ENCODE measurements at regions not wholly inside any gene's neighbourhood (a gene's known extent, or its start where the extent isn't known, plus 50 kb on each side); places are given as distances from the start of the nearest gene placed in this dataset.

GRCh38 chr5:38775218-38775840, 70.5 kb upstream of the OSMR start:
- TF ChIP-seq, protein P1, sequence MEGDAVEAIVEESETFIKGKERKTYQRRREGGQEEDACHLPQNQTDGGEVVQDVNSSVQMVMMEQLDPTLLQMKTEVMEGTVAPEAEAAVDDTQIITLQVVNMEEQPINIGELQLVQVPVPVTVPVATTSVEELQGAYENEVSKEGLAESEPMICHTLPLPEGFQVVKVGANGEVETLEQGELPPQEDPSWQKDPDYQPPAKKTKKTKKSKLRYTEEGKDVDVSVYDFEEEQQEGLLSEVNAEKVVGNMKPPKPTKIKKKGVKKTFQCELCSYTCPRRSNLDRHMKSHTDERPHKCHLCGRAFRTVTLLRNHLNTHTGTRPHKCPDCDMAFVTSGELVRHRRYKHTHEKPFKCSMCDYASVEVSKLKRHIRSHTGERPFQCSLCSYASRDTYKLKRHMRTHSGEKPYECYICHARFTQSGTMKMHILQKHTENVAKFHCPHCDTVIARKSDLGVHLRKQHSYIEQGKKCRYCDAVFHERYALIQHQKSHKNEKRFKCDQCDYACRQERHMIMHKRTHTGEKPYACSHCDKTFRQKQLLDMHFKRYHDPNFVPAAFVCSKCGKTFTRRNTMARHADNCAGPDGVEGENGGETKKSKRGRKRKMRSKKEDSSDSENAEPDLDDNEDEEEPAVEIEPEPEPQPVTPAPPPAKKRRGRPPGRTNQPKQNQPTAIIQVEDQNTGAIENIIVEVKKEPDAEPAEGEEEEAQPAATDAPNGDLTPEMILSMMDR (IDR thresholded peaks at IDR 0.05; ENCODE audit: low read depth, low read length) = no peak
- DNase-seq (ENCODE audit: low read depth in 2 of 2) = no peak
- H3K4me3 ChIP-seq (replicated peaks in 1 of 2; ENCODE audit: low read depth in 2 of 2, low read length in 2 of 2) = no peak overlapping the region

GRCh38 chr5:38776149-38776896, 69.5 kb upstream of the OSMR start:
- no peak overlapping the region for H3K4me3 ChIP-seq (replicated peaks in 1 of 2; ENCODE audit: low read depth in 2 of 2, low read length in 2 of 2)
- DNase-seq (ENCODE audit: low read depth in 2 of 2) = peak in 1 of 2 donors; percentile 60
- TF ChIP-seq, protein P1 (IDR thresholded peaks at IDR 0.05; ENCODE audit: low read depth, low read length) = no peak

- no peak for DNase-seq (ENCODE audit: low read depth in 2 of 2)
- TF ChIP-seq, protein P1 (IDR thresholded peaks at IDR 0.05; ENCODE audit: low read depth, low read length) = no peak
- no peak overlapping the region for H3K4me3 ChIP-seq (replicated peaks in 1 of 2; ENCODE audit: low read depth in 2 of 2, low read length in 2 of 2)
Observed at GRCh38 chr5:38777111-38777510, 68.7 kb upstream of the OSMR start.

- H3K4me3 ChIP-seq (replicated peaks in 1 of 2; ENCODE audit: low read depth in 2 of 2, low read length in 2 of 2) = no peak overlapping the region
- no peak for DNase-seq (ENCODE audit: low read depth in 2 of 2)
Observed at GRCh38 chr5:38780316-38780715, 65.5 kb upstream of the OSMR start.

DNA sequence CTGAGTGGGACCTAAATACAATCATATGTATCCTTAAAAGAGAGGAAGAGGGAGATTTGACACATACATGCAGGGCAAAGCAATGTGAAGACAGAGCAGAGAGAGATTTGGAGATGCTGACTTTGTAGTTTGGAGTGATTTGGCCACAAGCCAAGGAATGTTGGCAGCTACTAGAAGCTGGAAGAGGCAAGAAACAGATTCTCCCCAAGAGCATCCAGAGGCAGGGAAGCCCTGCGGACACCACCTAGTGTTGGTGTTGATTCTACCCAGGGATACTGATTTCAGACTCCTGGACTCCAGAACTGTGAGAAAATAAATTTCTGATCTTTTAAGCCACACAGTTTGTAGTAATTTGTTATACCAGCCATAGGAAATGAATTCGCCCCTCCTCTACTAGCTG, 64.9 kb upstream of the OSMR start:
- TF ChIP-seq, protein P1 (IDR thresholded peaks at IDR 0.05; ENCODE audit: low read depth, low read length) = peak; percentile 59
- DNase-seq (ENCODE audit: low read depth in 2 of 2) = peak; percentile 89 to 95
- H3K4me3 ChIP-seq (replicated peaks in 1 of 2; ENCODE audit: low read depth in 2 of 2, low read length in 2 of 2) = no peak overlapping the region

More at GRCh38 chr5:38780316-38780715, 65.5 kb upstream of the OSMR start:
- TF ChIP-seq, protein P1 (IDR thresholded peaks at IDR 0.05; ENCODE audit: low read depth, low read length) = no peak

DNA sequence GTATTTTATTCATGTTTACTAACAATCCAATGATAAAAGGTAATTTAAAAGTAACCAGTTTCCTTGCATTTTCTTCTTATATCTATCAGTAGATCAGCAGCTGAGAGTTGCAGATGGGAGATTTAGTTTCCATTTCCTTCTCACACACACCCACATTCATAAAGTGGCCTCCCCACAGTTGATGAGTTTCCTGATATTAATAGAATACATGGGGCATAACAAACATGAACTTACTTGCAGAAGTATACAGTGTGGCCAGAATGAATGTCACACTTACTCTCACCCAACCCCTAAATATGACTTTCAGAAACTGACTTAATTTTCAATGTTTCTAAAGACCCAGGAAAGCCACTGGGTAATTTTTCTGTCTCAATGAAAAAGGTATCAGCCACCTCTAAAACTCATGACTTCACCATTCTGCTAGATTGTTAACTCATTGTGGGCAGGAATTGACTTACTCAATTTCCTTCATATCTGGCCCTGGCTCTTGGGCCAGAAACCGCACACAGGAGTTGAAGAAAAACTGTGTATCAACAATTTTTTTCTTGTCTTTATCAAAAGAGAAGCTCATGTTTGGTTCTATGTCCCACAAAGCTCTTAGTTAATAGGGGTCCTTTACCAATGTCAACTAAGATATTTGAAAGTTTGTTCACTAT, 63.5 kb upstream of the OSMR start:
- no peak overlapping the region for H3K4me3 ChIP-seq (replicated peaks in 1 of 2; ENCODE audit: low read depth in 2 of 2, low read length in 2 of 2)
- TF ChIP-seq, protein P1 (IDR thresholded peaks at IDR 0.05; ENCODE audit: low read depth, low read length) = no peak

More for the DNA sequence above, 63.5 kb upstream of the OSMR start:
- peak in 1 of 2 donors; percentile 34 for DNase-seq (ENCODE audit: low read depth in 2 of 2)

Measured in cardiac fibroblast (primary cell).